Breast epithelium (tissue), 4 donors: ENCODE measurements at regions not wholly inside any gene's neighbourhood (a gene's known extent, or its start where the extent isn't known, plus 50 kb on each side); places are given as distances from the start of the nearest gene placed in this dataset.

ENCODE experiments used
- DNase-seq, 2 donors: peaks; one replicate each; pipeline ENCODE4 v3.0.0-alpha.2; 2019; ENCODE audit warnings: low spot score in 2 of 2
- H3K27ac ChIP-seq, 2 donors: fragments of 200-600 bp; sonication (generic) in 1 of 2; one replicate each; pipeline ENCODE4 v1.5.1; 2016 to 2019; ENCODE audit warnings: mild to moderate bottlenecking in 1 of 2
- H3K27me3 ChIP-seq, 2 donors: fragments of 200-600 bp; sonication (generic) in 1 of 2; one replicate each; pipeline versions ENCODE4 v1.5.1 to v1.6.0; 2017 to 2019; ENCODE audit warnings: control low read depth in 1 of 2, mild to moderate bottlenecking in 1 of 2
- H3K36me3 ChIP-seq: fragments of 200-600 bp; one replicate; pipeline ENCODE4 v1.5.1; 2019
- H3K4me1 ChIP-seq, 2 donors: fragments of 200-600 bp; sonication (generic); one replicate each; pipeline ENCODE4 v1.5.1; 2016 to 2019; ENCODE audit warnings: control low read depth in 1 of 2
- H3K4me3 ChIP-seq, 3 donors: fragments of 200-600 bp; sonication (generic); 1 replicate in 2 of 3; 2 replicates in 1 of 3; pipeline ENCODE4 v1.5.1; 2016 to 2019; ENCODE audit warnings: mild to moderate bottlenecking in 3 of 3, moderate library complexity in 2 of 3
- H3K9me3 ChIP-seq, 2 donors: fragments of 200-600 bp; sonication (generic) in 1 of 2; one replicate each; pipeline ENCODE4 v1.5.1; 2016 to 2019; ENCODE audit warnings: control low read depth in 1 of 2
- CTCF ChIP-seq, 3 donors: fragments of 450-650 bp; IDR thresholded peaks; one replicate each; pipeline ENCODE4 v1.5.1; 2016 to 2017; ENCODE audit warnings: antibody characterized with exemption in 3 of 3, mild to moderate bottlenecking in 3 of 3, moderate library complexity in 3 of 3
- POLR2A ChIP-seq: fragments of 450-650 bp; IDR thresholded peaks from one replicate; pipeline ENCODE4 v1.6.1; 2016; ENCODE audit warnings: antibody characterized with exemption, mild to moderate bottlenecking, moderate library complexity
- POLR2AphosphoS5 ChIP-seq, 3 donors: sonication (generic); formaldehyde crosslinking; IDR thresholded peaks; one replicate each; pipeline ENCODE4 v1.6.1; 2017; ENCODE audit warnings: antibody characterized with exemption in 3 of 3
- intact Hi-C: fragments of 100-400 bp; cut with DNase I; formaldehyde crosslinking; loops from one replicate; pipeline ENCODE4 v1.15.1; 2023; ENCODE audit warnings: low total_unique reads

- Histone ChIP-seq H3K27ac (no peak overlapping the region), H3K36me3 (no peaks in the 10 kb centered on the region), H3K4me1 (no peaks in the 10 kb centered on the region), H3K9me3 (no peaks in the 10 kb centered on the region), H3K4me3 (no peak overlapping the region), H3K27me3 (peaks cover 0 to 75% of the 10 kb centered on the region in 2 donors)
- intact Hi-C loops, result no loop called here
- no peak for DNase-seq
- TF ChIP-seq POLR2A, result no peak
- TF ChIP-seq CTCF (IDR thresholded peaks at IDR 0.05), result no peak
- TF ChIP-seq POLR2AphosphoS5 (IDR thresholded peaks at IDR 0.05), result no peak
Observed at GRCh38 chr7:1325246-1325645, 92.6 kb downstream of the UNCX start.

GRCh38 chr7:1325646-1326510, 93.2 kb downstream of the UNCX start:
- Histone ChIP-seq H3K4me3 (no peak overlapping the region), H3K36me3 (no peaks in the 10 kb centered on the region), H3K27ac (no peak overlapping the region), H3K27me3 (peaks cover 0 to 76% of the 10 kb centered on the region in 2 donors), H3K9me3 (no peaks in the 10 kb centered on the region), H3K4me1 (no peaks in the 10 kb centered on the region)
- DNase-seq, result no peak
- intact Hi-C loops, result no loop called here
- TF ChIP-seq POLR2A, result no peak
- no peak for TF ChIP-seq POLR2AphosphoS5 (IDR thresholded peaks at IDR 0.05)
- TF ChIP-seq CTCF (IDR thresholded peaks at IDR 0.05), result no peak

- no peak overlapping the region for H3K27ac ChIP-seq
- peaks cover 0 to 76% of the 10 kb centered on the region in 2 donors for H3K27me3 ChIP-seq
- H3K4me3 ChIP-seq, result no peak overlapping the region
- H3K4me1 ChIP-seq, result no peaks in the 10 kb centered on the region
- no peaks in the 10 kb centered on the region for H3K36me3 ChIP-seq
- H3K9me3 ChIP-seq, result no peaks in the 10 kb centered on the region
- no peak for DNase-seq
- intact Hi-C loops, result no loop called here
- TF ChIP-seq POLR2AphosphoS5 (IDR thresholded peaks at IDR 0.05) (no peak), POLR2A (no peak), CTCF (IDR thresholded peaks at IDR 0.05) (no peak)
Observed at GRCh38 chr7:1326511-1326785, 93.8 kb downstream of the UNCX start.

- TF ChIP-seq CTCF (IDR thresholded peaks at IDR 0.05) (no peak), POLR2A (no peak), POLR2AphosphoS5 (IDR thresholded peaks at IDR 0.05) (no peak)
- intact Hi-C loops, result no loop called here
- Histone ChIP-seq H3K4me3 (no peak overlapping the region), H3K36me3 (no peaks in the 10 kb centered on the region), H3K27me3 (peaks cover 0 to 61% of the 10 kb centered on the region in 2 donors), H3K9me3 (no peaks in the 10 kb centered on the region), H3K4me1 (no peaks in the 10 kb centered on the region), H3K27ac (no peak overlapping the region)
- no peak for DNase-seq
Observed at GRCh38 chr7:1329261-1329660, 96.6 kb downstream of the UNCX start.

GRCh38 chr7:1329966-1330800, 97.5 kb downstream of the UNCX start:
- Histone ChIP-seq H3K9me3 (peaks cover 0 to 3% of the 10 kb centered on the region in 2 donors), H3K4me3 (no peak overlapping the region), H3K27ac (no peak overlapping the region), H3K27me3 (peaks cover 0 to 58% of the 10 kb centered on the region in 2 donors), H3K4me1 (no peaks in the 10 kb centered on the region), H3K36me3 (no peaks in the 10 kb centered on the region)
- intact Hi-C loops, result no loop called here
- no peak for DNase-seq
- TF ChIP-seq POLR2A (no peak), POLR2AphosphoS5 (IDR thresholded peaks at IDR 0.05) (no peak), CTCF (IDR thresholded peaks at IDR 0.05) (no peak)
